ENCODE measurements at regions not wholly inside any gene's neighbourhood (a gene's known extent, or its start where the extent isn't known, plus 50 kb on each side); places are given as distances from the start of the nearest gene placed in this dataset.
A peak's percentile ranks its signal among the peaks of the same experiment; 100 is the strongest.

DNA sequence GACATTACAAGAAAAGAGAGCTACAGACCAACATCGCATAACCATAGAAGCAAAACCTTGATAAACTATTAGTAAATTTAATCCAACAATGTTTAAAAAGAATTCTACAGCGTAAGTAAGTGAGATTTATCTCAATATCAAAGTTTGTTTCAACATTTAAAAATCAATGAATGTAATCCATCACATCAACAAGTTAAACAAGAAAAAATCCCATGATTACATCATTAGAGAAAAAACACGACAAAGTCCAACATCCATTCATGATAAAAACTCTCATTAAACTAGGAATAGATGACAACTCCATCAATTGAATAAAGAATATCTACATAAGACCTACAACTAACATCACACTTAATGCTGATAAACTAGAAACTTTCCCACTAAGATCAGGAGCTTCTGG lies 239.0 kb upstream of the GGTLC1 start:
- H3K4me2 ChIP-seq, result no peak overlapping the region
- TF ChIP-seq NFE2L2 (conservative IDR thresholded peaks at IDR 0.05; ENCODE audit: low read length), result no peak
- no peak for TF ChIP-seq ESRRA (IDR thresholded peaks at IDR 0.05; ENCODE audit: borderline replicate concordance, low read length)
- TF ChIP-seq NR3C1 (IDR thresholded peaks at IDR 0.05), result no peak
- TF ChIP-seq PHF8 (IDR thresholded peaks at IDR 0.05; ENCODE audit: borderline replicate concordance, low read depth), result no peak
- TF ChIP-seq JUN (IDR thresholded peaks at IDR 0.05), result no peak
- TF ChIP-seq, protein P1, sequence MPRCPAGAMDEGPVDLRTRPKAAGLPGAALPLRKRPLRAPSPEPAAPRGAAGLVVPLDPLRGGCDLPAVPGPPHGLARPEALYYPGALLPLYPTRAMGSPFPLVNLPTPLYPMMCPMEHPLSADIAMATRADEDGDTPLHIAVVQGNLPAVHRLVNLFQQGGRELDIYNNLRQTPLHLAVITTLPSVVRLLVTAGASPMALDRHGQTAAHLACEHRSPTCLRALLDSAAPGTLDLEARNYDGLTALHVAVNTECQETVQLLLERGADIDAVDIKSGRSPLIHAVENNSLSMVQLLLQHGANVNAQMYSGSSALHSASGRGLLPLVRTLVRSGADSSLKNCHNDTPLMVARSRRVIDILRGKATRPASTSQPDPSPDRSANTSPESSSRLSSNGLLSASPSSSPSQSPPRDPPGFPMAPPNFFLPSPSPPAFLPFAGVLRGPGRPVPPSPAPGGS (IDR thresholded peaks at IDR 0.05), result no peak
- no peak for TF ChIP-seq EHF (CRISPR knock-in tag; IDR thresholded peaks at IDR 0.05)
- TF ChIP-seq HOXB5 (CRISPR knock-in tag; IDR thresholded peaks at IDR 0.05), result no peak
- TF ChIP-seq POLR2A (IDR thresholded peaks at IDR 0.05; ENCODE audit: low read length), result no peak
- TF ChIP-seq TP53 (CRISPR knock-in tag; IDR thresholded peaks at IDR 0.05), result no peak
- TF ChIP-seq SMC3 (IDR thresholded peaks at IDR 0.05), result no peak
- no peak for TF ChIP-seq TFCP2L1 (CRISPR knock-in tag; IDR thresholded peaks at IDR 0.05)
- no peak for TF ChIP-seq CEBPB (IDR thresholded peaks at IDR 0.05)
- TF ChIP-seq MAZ (IDR thresholded peaks at IDR 0.05; ENCODE audit: borderline replicate concordance, low read depth, low read length), result no peak
- H3K9me3 ChIP-seq, result no peaks in the 10 kb centered on the region; the same call in 2 of the 3 replicates
- peak; percentile 93 for FAIRE-seq
- WGBS (ENCODE audit: missing lambda C conversion rate), result 11% methylated on average over 3 of the region's 3 CpGs
- H3K4me1 ChIP-seq, result no peaks in the 10 kb centered on the region
- ChIA-PET POLR2A (no interaction called here), CTCF (no interaction called here)
- H3K4me3 ChIP-seq, result no peak overlapping the region
- H3K27ac ChIP-seq, result no peak overlapping the region
- ATAC-seq, result no peak
- no peak for DNase-seq (ENCODE audit: low read depth in 1 of 2, low spot score in 1 of 2)

DNA sequence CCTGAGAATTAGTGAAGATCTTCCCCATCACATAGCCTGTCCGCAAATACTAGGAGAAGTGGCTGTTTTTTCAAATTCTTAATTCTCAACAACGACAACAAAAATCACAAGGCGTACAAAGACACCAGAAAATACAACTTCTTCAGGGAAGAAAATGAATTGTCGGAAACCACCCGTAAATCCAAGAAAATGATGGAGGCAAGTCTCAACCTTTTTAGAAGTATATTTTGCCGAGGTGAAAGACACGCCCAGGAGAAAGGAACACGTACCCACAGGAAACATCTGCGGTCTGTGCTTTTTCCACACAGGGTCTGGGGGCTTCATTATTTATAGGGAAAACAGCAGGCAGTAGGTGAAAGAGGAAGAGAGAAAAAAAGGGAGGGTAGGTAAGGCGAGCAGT lies 223.9 kb upstream of the GGTLC1 start:
- no peak overlapping the region for H3K27ac ChIP-seq
- no peak for ATAC-seq
- H3K4me1 ChIP-seq, result no peaks in the 10 kb centered on the region
- POLR2A ChIA-PET, result no interaction called here
- FAIRE-seq, result no peak
- TF ChIP-seq, protein P2, sequence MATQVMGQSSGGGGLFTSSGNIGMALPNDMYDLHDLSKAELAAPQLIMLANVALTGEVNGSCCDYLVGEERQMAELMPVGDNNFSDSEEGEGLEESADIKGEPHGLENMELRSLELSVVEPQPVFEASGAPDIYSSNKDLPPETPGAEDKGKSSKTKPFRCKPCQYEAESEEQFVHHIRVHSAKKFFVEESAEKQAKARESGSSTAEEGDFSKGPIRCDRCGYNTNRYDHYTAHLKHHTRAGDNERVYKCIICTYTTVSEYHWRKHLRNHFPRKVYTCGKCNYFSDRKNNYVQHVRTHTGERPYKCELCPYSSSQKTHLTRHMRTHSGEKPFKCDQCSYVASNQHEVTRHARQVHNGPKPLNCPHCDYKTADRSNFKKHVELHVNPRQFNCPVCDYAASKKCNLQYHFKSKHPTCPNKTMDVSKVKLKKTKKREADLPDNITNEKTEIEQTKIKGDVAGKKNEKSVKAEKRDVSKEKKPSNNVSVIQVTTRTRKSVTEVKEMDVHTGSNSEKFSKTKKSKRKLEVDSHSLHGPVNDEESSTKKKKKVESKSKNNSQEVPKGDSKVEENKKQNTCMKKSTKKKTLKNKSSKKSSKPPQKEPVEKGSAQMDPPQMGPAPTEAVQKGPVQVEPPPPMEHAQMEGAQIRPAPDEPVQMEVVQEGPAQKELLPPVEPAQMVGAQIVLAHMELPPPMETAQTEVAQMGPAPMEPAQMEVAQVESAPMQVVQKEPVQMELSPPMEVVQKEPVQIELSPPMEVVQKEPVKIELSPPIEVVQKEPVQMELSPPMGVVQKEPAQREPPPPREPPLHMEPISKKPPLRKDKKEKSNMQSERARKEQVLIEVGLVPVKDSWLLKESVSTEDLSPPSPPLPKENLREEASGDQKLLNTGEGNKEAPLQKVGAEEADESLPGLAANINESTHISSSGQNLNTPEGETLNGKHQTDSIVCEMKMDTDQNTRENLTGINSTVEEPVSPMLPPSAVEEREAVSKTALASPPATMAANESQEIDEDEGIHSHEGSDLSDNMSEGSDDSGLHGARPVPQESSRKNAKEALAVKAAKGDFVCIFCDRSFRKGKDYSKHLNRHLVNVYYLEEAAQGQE (IDR thresholded peaks at IDR 0.05), result no peak
- no peak for TF ChIP-seq EP300 (IDR thresholded peaks at IDR 0.05)
- no peak for TF ChIP-seq ZNF302 (CRISPR knock-in tag; IDR thresholded peaks at IDR 0.05)
- TF ChIP-seq PHF8 (IDR thresholded peaks at IDR 0.05; ENCODE audit: borderline replicate concordance, low read depth), result no peak
- TF ChIP-seq, protein P3, sequence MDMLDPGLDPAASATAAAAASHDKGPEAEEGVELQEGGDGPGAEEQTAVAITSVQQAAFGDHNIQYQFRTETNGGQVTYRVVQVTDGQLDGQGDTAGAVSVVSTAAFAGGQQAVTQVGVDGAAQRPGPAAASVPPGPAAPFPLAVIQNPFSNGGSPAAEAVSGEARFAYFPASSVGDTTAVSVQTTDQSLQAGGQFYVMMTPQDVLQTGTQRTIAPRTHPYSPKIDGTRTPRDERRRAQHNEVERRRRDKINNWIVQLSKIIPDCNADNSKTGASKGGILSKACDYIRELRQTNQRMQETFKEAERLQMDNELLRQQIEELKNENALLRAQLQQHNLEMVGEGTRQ (IDR thresholded peaks at IDR 0.05), result no peak
- TF ChIP-seq CEBPB (IDR thresholded peaks at IDR 0.05), result no peak
- TF ChIP-seq RFX5 (IDR thresholded peaks at IDR 0.05), result no peak
- TF ChIP-seq MAFK (IDR thresholded peaks at IDR 0.05; ENCODE audit: partially characterized antibody), result no peak
- TF ChIP-seq NFE2L2 (conservative IDR thresholded peaks at IDR 0.05; ENCODE audit: low read length), result no peak
- no peak for TF ChIP-seq JUNB (IDR thresholded peaks at IDR 0.05)
- no peak for TF ChIP-seq SMC3 (IDR thresholded peaks at IDR 0.05)
- no peak for TF ChIP-seq RNF2 (IDR thresholded peaks at IDR 0.05; ENCODE audit: borderline replicate concordance, low read depth)
- no peak for TF ChIP-seq FOSB (CRISPR knock-in tag; IDR thresholded peaks at IDR 0.05)
- no peak for TF ChIP-seq RARB (CRISPR knock-in tag; IDR thresholded peaks at IDR 0.05)
- no peak for TF ChIP-seq TP53 (CRISPR knock-in tag; IDR thresholded peaks at IDR 0.05)
- TF ChIP-seq, protein P4, sequence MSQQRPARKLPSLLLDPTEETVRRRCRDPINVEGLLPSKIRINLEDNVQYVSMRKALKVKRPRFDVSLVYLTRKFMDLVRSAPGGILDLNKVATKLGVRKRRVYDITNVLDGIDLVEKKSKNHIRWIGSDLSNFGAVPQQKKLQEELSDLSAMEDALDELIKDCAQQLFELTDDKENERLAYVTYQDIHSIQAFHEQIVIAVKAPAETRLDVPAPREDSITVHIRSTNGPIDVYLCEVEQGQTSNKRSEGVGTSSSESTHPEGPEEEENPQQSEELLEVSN (IDR thresholded peaks at IDR 0.05; ENCODE audit: borderline replicate concordance, low read depth), result no peak
- no peak for TF ChIP-seq FOXS1 (CRISPR knock-in tag; IDR thresholded peaks at IDR 0.05)
- TF ChIP-seq, protein P1 (IDR thresholded peaks at IDR 0.05), result no peak
- no peaks in the 10 kb centered on the region for H3K9me3 ChIP-seq
- DNase-seq (ENCODE audit: low read depth in 1 of 2, low spot score in 1 of 2), result no peak
- CTCF ChIA-PET, result interaction anchor here (1.0 kb wide), 1 partner anchor 111 kb away, joined by 3 read pairs; no protein-coding TSS in a partner anchor
- no peak overlapping the region for H3K4me3 ChIP-seq
- H3K4me2 ChIP-seq, result no peak overlapping the region
- WGBS (ENCODE audit: missing lambda C conversion rate), result 15% methylated on average over 10 of the region's 10 CpGs

All from A549 (cell line).